HepG2 (cell line): ENCODE measurements at regions not wholly inside any gene's neighbourhood (a gene's known extent, or its start where the extent isn't known, plus 50 kb on each side); places are given as distances from the start of the nearest gene placed in this dataset.
A peak's percentile ranks its signal among the peaks of the same experiment; 100 is the strongest.

Source experiments
- ARID5B ChIP-seq: IDR thresholded peaks from 2 replicates; pipeline ENCODE4 v1.4.0; 2020; ENCODE audit warnings: mild to moderate bottlenecking, missing genetic modification reagents
- JDP2 ChIP-seq: sonication (generic); formaldehyde crosslinking; IDR thresholded peaks from 2 replicates; pipeline ENCODE4 v1.8.1; 2022; ENCODE audit warnings: missing genetic modification reagents, borderline replicate concordance
- LCORL ChIP-seq, 2 experiments: fragments of 450-650 bp in 1 of 2; sonication (generic) in 1 of 2; formaldehyde crosslinking in 1 of 2; IDR thresholded peaks; 2 replicates each; pipeline versions ENCODE4 v1.5.0 to v1.6.1; 2017 to 2020; ENCODE audit warnings: antibody characterized with exemption in 1 of 2, missing genetic modification reagents in 1 of 2
- MED1 ChIP-seq: sonication (generic); formaldehyde crosslinking; IDR thresholded peaks from 2 replicates; pipeline ENCODE4 v1.4.0; 2020; ENCODE audit warnings: missing genetic modification reagents
- POGZ ChIP-seq: sonication (generic); formaldehyde crosslinking; IDR thresholded peaks from 2 replicates; pipeline ENCODE4 v1.4.0; 2020; ENCODE audit warnings: mild to moderate bottlenecking, missing genetic modification reagents
- POLR2A ChIP-seq, 2 experiments: IDR thresholded peaks; 2 replicates each; pipeline ENCODE4 v1.6.1; 2011; ENCODE audit warnings: low read depth in 2 of 2, low read length in 2 of 2, mild to moderate bottlenecking in 1 of 2, moderate library complexity in 1 of 2; ENCODE audit not compliant: insufficient read depth in 1 of 2
- PPARG ChIP-seq: conservative IDR thresholded peaks from 2 replicates; pipeline ENCODE4 v1.6.1; 2016; ENCODE audit warnings: missing biosample characterization, missing genetic modification reagents
- RELA ChIP-seq: sonication (generic); formaldehyde crosslinking; IDR thresholded peaks from 2 replicates; pipeline ENCODE4 v1.4.0; 2020; ENCODE audit warnings: missing genetic modification reagents
- STAG1 ChIP-seq: sonication (generic); formaldehyde crosslinking; IDR thresholded peaks from 2 replicates; pipeline ENCODE4 v1.4.0; 2020; ENCODE audit warnings: missing genetic modification reagents
- TCF7 ChIP-seq: sonication (generic); IDR thresholded peaks from 2 replicates; pipeline ENCODE4 v1.6.1; 2016; ENCODE audit warnings: antibody characterized with exemption, low read depth
- ZNF12 ChIP-seq: sonication (generic); formaldehyde crosslinking; IDR thresholded peaks from 2 replicates; pipeline ENCODE4 v1.5.0; 2020; ENCODE audit warnings: missing genetic modification reagents
- ZNF17 ChIP-seq: sonication (generic); formaldehyde crosslinking; IDR thresholded peaks from 2 replicates; pipeline ENCODE4 v1.5.0; 2020; ENCODE audit warnings: mild to moderate bottlenecking, missing genetic modification reagents
- ZNF331 ChIP-seq: sonication (generic); formaldehyde crosslinking; IDR thresholded peaks from 2 replicates; pipeline ENCODE4 v1.4.0; 2020; ENCODE audit warnings: missing genetic modification reagents
- ZNF577 ChIP-seq: sonication (generic); formaldehyde crosslinking; IDR thresholded peaks from 2 replicates; pipeline ENCODE4 v1.4.0; 2020; ENCODE audit warnings: mild to moderate bottlenecking, low read depth, missing genetic modification reagents, borderline replicate concordance
- ZNF589 ChIP-seq: sonication (generic); formaldehyde crosslinking; conservative IDR thresholded peaks from 2 replicates; pipeline ENCODE4 v1.8.0; 2022; ENCODE audit warnings: mild to moderate bottlenecking, moderate library complexity, missing genetic modification reagents
- ZNF839 ChIP-seq: sonication (generic); formaldehyde crosslinking; IDR thresholded peaks from 2 replicates; pipeline ENCODE4 v1.4.0; 2020; ENCODE audit warnings: missing genetic modification reagents, mild to moderate bottlenecking, borderline replicate concordance

- no peak for TF ChIP-seq ZNF12 (CRISPR knock-in tag)
- no peak for TF ChIP-seq ZNF589
- TF ChIP-seq ZNF331: 0 out of 2 replicates have a peak, but pooled peaks have one; percentile 12
- TF ChIP-seq PPARG (CRISPR knock-in tag): no peak
- TF ChIP-seq POLR2A (IDR thresholded peaks at IDR 0.05; ENCODE audit: insufficient read depth in 1 of 2, low read depth in 2 of 2, low read length in 2 of 2): peak in 1 of 2 experiments; percentile 31; a peak in 1 of 4 replicates
- TF ChIP-seq ARID5B: peak; percentile 33; the same call in 1 of the 2 replicates
- TF ChIP-seq RELA (CRISPR knock-in tag): no peak
- TF ChIP-seq POGZ (CRISPR knock-in tag): no peak
- TF ChIP-seq TCF7: no peak
- TF ChIP-seq ZNF577 (CRISPR knock-in tag): no peak
- no peak for TF ChIP-seq MED1 (CRISPR knock-in tag)
- no peak for TF ChIP-seq LCORL (IDR thresholded peaks at IDR 0.05)
- 0 out of 2 replicates have a peak, but pooled peaks have one; percentile 23 for TF ChIP-seq LCORL (CRISPR knock-in tag; IDR thresholded peaks at IDR 0.05)
- TF ChIP-seq ZNF839 (CRISPR knock-in tag): no peak
- no peak for TF ChIP-seq ZNF17 (CRISPR knock-in tag)
- no peak for TF ChIP-seq JDP2 (CRISPR knock-in tag)
- peak; percentile 88 for TF ChIP-seq STAG1 (CRISPR knock-in tag)
- TF ChIP-seq, all 625 proteins: peak for 15
Observed at GRCh38 chr12:25386831-25387731, 136.4 kb upstream of the KRAS start (continued).
